K562 (cell line): ENCODE measurements at regions not wholly inside any gene's neighbourhood (a gene's known extent, or its start where the extent isn't known, plus 50 kb on each side); places are given as distances from the start of the nearest gene placed in this dataset.
A peak's percentile ranks its signal among the peaks of the same experiment; 100 is the strongest.

Experiments
- CEBPB ChIP-seq: fragments of 450-650 bp; IDR thresholded peaks from 2 replicates; pipeline ENCODE4 v1.6.1; 2016; ENCODE audit warnings: missing genetic modification characterization, missing compliant biosample characterization
- CREB5 ChIP-seq: fragments of 250-450 bp; sonication (Bioruptor Pico); IDR thresholded peaks from 2 replicates; pipeline ENCODE4 v1.5.0; 2020; ENCODE audit warnings: mild to moderate bottlenecking
- FOXJ2 ChIP-seq: fragments of 200-800 bp; sonication (Bioruptor generic); IDR thresholded peaks from 2 replicates; pipeline ENCODE4 v1.6.1; 2016; ENCODE audit warnings: missing genetic modification characterization, missing compliant biosample characterization
- HDAC3 ChIP-seq: fragments of 450-650 bp; IDR thresholded peaks from 2 replicates; pipeline ENCODE4 v1.6.1; 2018; ENCODE audit warnings: borderline replicate concordance, mild to moderate bottlenecking, moderate library complexity; ENCODE audit not compliant: partially characterized antibody
- HDGF ChIP-seq: fragments of 450-650 bp; IDR thresholded peaks from 2 replicates; pipeline ENCODE4 v1.6.1; 2016
- HOMEZ ChIP-seq: fragments of 250-450 bp; sonication (Bioruptor Pico); IDR thresholded peaks from 2 replicates; pipeline ENCODE4 v1.4.0; 2020; ENCODE audit warnings: mild to moderate bottlenecking, moderate library complexity
- HSF4 ChIP-seq: fragments of 250-450 bp; sonication (Bioruptor Pico); IDR thresholded peaks from 2 replicates; pipeline ENCODE4 v2.1.2; 2022; ENCODE audit warnings: mild to moderate bottlenecking, moderate library complexity, borderline replicate concordance
- MED1 ChIP-seq: sonication (generic); formaldehyde crosslinking; IDR thresholded peaks from 2 replicates; pipeline ENCODE4 v1.8.1; 2023; ENCODE audit warnings: missing genetic modification reagents, borderline replicate concordance
- MYC ChIP-seq, 2 experiments: fragments of 250-450 bp in 1 of 2; sonication (Bioruptor Pico) in 1 of 2; IDR thresholded peaks; 2 replicates each; pipeline versions ENCODE4 v1.5.1 to v1.6.1; 2012 to 2021; ENCODE audit warnings: low read depth in 2 of 2, borderline replicate concordance in 1 of 2, improper control_type of control experiment in 1 of 2, low read length in 1 of 2, mild to moderate bottlenecking in 1 of 2, moderate library complexity in 1 of 2
- PBX2 ChIP-seq, 2 experiments: IDR thresholded peaks in 1 of 2; conservative IDR thresholded peaks in 1 of 2; 2 replicates each; pipeline ENCODE4 v1.6.1; 2016; ENCODE audit warnings: low read depth in 2 of 2, mild to moderate bottlenecking in 1 of 2, missing compliant biosample characterization in 1 of 2, missing genetic modification characterization in 1 of 2, moderate library complexity in 1 of 2
- RBM14 ChIP-seq: fragments of 200-400 bp; formaldehyde crosslinking; IDR thresholded peaks from 2 replicates; pipeline ENCODE4 v1.6.1; 2018; ENCODE audit warnings: low read depth, mild to moderate bottlenecking, low read length, moderate library complexity, borderline replicate concordance; ENCODE audit not compliant: insufficient read depth
- RNF2 ChIP-seq: sonication (generic); IDR thresholded peaks from 2 replicates; pipeline ENCODE4 v1.6.1; 2016
- SAP30 ChIP-seq: fragments of 200-600 bp; sonication (generic); IDR thresholded peaks from 2 replicates; pipeline ENCODE4 v1.6.1; 2012; ENCODE audit warnings: borderline replicate concordance, low read depth, mild to moderate bottlenecking, moderate library complexity, low read length, control low read depth, inconsistent platforms; ENCODE audit not compliant: insufficient read depth, poor library complexity, severe bottlenecking

GRCh38 chr1:157279138-157279801 is 141.1 kb upstream of the ETV3 start (continued):
- TF ChIP-seq MYC (IDR thresholded peaks at IDR 0.05; ENCODE audit: low read depth, low read length): peak; percentile 68
- TF ChIP-seq MYC (CRISPR knock-in tag; IDR thresholded peaks at IDR 0.05; ENCODE audit: borderline replicate concordance, low read depth): no peak
- TF ChIP-seq RBM14: no peak
- no peak for TF ChIP-seq CREB5 (CRISPR knock-in tag)
- TF ChIP-seq HSF4 (CRISPR knock-in tag): no peak
- TF ChIP-seq MED1 (CRISPR knock-in tag): no peak
- no peak for TF ChIP-seq HOMEZ (CRISPR knock-in tag)
- TF ChIP-seq PBX2 (CRISPR knock-in tag; IDR thresholded peaks at IDR 0.05; ENCODE audit: low read depth): no peak
- no peak for TF ChIP-seq PBX2 (tag; conservative IDR thresholded peaks at IDR 0.05; ENCODE audit: low read depth)
- peak; percentile 96 for TF ChIP-seq RNF2
- no peak for TF ChIP-seq CEBPB (tag)
- TF ChIP-seq HDGF: no peak
- no peak for TF ChIP-seq SAP30
- peak; percentile 94 for TF ChIP-seq HDAC3
- peak; percentile 91 for TF ChIP-seq FOXJ2 (tag)
